Panc1 (cell line): ENCODE measurements at regions not wholly inside any gene's neighbourhood (a gene's known extent, or its start where the extent isn't known, plus 50 kb on each side); places are given as distances from the start of the nearest gene placed in this dataset.

Experiments used
- CTCF ChIP-seq: fragments of 450-650 bp; IDR thresholded peaks from 2 replicates; pipeline ENCODE4 v1.5.1; 2017; ENCODE audit warnings: mild to moderate bottlenecking
- REST ChIP-seq, 2 experiments: IDR thresholded peaks; 2 replicates each; pipeline ENCODE4 v1.6.1; 2011 to 2012; ENCODE audit warnings: low read depth in 2 of 2, control low read depth in 1 of 2, low read length in 1 of 2, mild to moderate bottlenecking in 1 of 2, moderate library complexity in 1 of 2; ENCODE audit not compliant: insufficient read depth in 1 of 2
- SIN3A ChIP-seq: IDR thresholded peaks from 2 replicates; pipeline ENCODE4 v1.6.1; 2012; ENCODE audit warnings: low read depth, mild to moderate bottlenecking, low read length, moderate library complexity, borderline replicate concordance; ENCODE audit not compliant: insufficient read depth

- TF ChIP-seq CTCF (no peak), SIN3A (no peak), REST (IDR thresholded peaks at IDR 0.05; ENCODE audit: insufficient read depth in 1 of 2, low read depth in 2 of 2, low read length in 1 of 2) (no peak)
Measured at GRCh38 chr21:43268086-43268803, 99.4 kb downstream of the CRYAA start.
